ENCODE measurements at regions not wholly inside any gene's neighbourhood (a gene's known extent, or its start where the extent isn't known, plus 50 kb on each side); places are given as distances from the start of the nearest gene placed in this dataset.

DNA sequence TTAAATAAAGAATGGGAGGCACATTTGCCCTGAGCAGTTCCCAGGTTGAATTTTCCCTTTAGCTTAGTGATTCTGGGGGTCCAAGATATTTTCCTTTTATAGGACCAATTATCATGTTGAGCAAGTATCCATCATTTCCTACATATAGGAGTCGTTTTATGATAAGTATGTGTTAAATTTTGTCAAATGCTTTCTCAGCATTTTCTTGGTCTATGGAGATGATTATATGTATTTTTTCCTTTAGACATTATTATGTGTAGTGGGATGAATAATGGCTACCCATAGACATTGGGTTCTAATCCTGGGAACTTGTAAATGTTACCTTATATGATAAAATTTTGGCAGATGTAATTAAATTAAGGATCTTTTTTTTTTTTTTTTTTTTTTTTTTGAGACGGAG is 128.7 kb downstream of the LMO4 start:
- TF ChIP-seq, protein P1, sequence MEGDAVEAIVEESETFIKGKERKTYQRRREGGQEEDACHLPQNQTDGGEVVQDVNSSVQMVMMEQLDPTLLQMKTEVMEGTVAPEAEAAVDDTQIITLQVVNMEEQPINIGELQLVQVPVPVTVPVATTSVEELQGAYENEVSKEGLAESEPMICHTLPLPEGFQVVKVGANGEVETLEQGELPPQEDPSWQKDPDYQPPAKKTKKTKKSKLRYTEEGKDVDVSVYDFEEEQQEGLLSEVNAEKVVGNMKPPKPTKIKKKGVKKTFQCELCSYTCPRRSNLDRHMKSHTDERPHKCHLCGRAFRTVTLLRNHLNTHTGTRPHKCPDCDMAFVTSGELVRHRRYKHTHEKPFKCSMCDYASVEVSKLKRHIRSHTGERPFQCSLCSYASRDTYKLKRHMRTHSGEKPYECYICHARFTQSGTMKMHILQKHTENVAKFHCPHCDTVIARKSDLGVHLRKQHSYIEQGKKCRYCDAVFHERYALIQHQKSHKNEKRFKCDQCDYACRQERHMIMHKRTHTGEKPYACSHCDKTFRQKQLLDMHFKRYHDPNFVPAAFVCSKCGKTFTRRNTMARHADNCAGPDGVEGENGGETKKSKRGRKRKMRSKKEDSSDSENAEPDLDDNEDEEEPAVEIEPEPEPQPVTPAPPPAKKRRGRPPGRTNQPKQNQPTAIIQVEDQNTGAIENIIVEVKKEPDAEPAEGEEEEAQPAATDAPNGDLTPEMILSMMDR (IDR thresholded peaks at IDR 0.05; ENCODE audit: insufficient read depth, low read depth, low read length) = no peak
- TF ChIP-seq EZH2 (IDR thresholded peaks at IDR 0.05; ENCODE audit: insufficient read depth, low read length) = no peak
